Vagina (tissue), 2 donors: ENCODE measurements at regions not wholly inside any gene's neighbourhood (a gene's known extent, or its start where the extent isn't known, plus 50 kb on each side); places are given as distances from the start of the nearest gene placed in this dataset.

ENCODE experiments used
- DNase-seq, 2 donors: peaks; one replicate each; pipeline ENCODE4 v3.0.0-alpha.2; 2017; ENCODE audit errors: extremely low spot score in 2 of 2
- H3K27ac ChIP-seq: fragments of 200-600 bp; sonication (generic); one replicate; pipeline ENCODE4 v1.5.1; 2019
- H3K27me3 ChIP-seq: fragments of 200-600 bp; sonication (generic); one replicate; pipeline ENCODE4 v1.5.1; 2019
- H3K36me3 ChIP-seq, 2 donors: fragments of 200-600 bp; sonication (generic); one replicate each; pipeline ENCODE4 v1.5.1; 2017 to 2019
- H3K4me1 ChIP-seq: fragments of 200-600 bp; sonication (generic); one replicate; pipeline ENCODE4 v1.5.1; 2019
- H3K4me3 ChIP-seq, 2 donors: fragments of 200-600 bp; sonication (generic); 1 replicate in 1 of 2; 2 replicates in 1 of 2; pipeline ENCODE4 v1.5.1; 2016 to 2019
- H3K9me3 ChIP-seq: fragments of 200-600 bp; sonication (generic); one replicate; pipeline ENCODE4 v1.5.1; 2019
- CTCF ChIP-seq, 3 experiments: fragments of 450-650 bp in 2 of 3; fragments of 200-600 bp in 1 of 3; sonication (generic) in 1 of 3; IDR thresholded peaks; one replicate each; pipeline ENCODE4 v1.5.1; 2017 to 2019; ENCODE audit warnings: antibody characterized with exemption in 3 of 3, mild to moderate bottlenecking in 2 of 3, moderate library complexity in 2 of 3
- POLR2A ChIP-seq, 2 donors: fragments of 450-650 bp; IDR thresholded peaks; one replicate each; pipeline ENCODE4 v1.6.1; 2017; ENCODE audit warnings: antibody characterized with exemption in 2 of 2, mild to moderate bottlenecking in 2 of 2, moderate library complexity in 2 of 2
- POLR2AphosphoS5 ChIP-seq, 2 donors: sonication (generic); formaldehyde crosslinking; IDR thresholded peaks; one replicate each; pipeline ENCODE4 v1.9.0; 2017; ENCODE audit warnings: antibody characterized with exemption in 2 of 2, mild to moderate bottlenecking in 2 of 2, low read depth in 1 of 2; ENCODE audit not compliant: insufficient read depth in 1 of 2
- intact Hi-C: fragments of 100-400 bp; cut with DNase I; formaldehyde crosslinking; loops from one replicate; pipeline ENCODE4 v1.15.1; 2023

GRCh38 chr2:59312029-59312428 is 1070.9 kb upstream of the FANCL start:
- H3K4me1 ChIP-seq, result no peaks in the 10 kb centered on the region
- no peak overlapping the region for H3K27ac ChIP-seq
- H3K27me3 ChIP-seq, result no peaks in the 10 kb centered on the region
- H3K4me3 ChIP-seq, result no peak overlapping the region
- intact Hi-C loops, result no loop called here
- H3K9me3 ChIP-seq, result no peaks in the 10 kb centered on the region
- no peak for DNase-seq
- no peak for TF ChIP-seq POLR2AphosphoS5 (IDR thresholded peaks at IDR 0.05; ENCODE audit: insufficient read depth in 1 of 2, low read depth in 1 of 2)
- no peak for TF ChIP-seq CTCF (IDR thresholded peaks at IDR 0.05)
- TF ChIP-seq POLR2A (IDR thresholded peaks at IDR 0.05), result no peak
- H3K36me3 ChIP-seq, result no peaks in the 10 kb centered on the region

GRCh38 chr2:59308108-59308507 is 1067.0 kb upstream of the FANCL start:
- Histone ChIP-seq H3K27me3 (no peaks in the 10 kb centered on the region), H3K4me3 (no peak overlapping the region), H3K4me1 (no peaks in the 10 kb centered on the region), H3K9me3 (no peaks in the 10 kb centered on the region), H3K36me3 (no peaks in the 10 kb centered on the region), H3K27ac (no peak overlapping the region)
- intact Hi-C loops, result no loop called here
- TF ChIP-seq POLR2AphosphoS5 (IDR thresholded peaks at IDR 0.05; ENCODE audit: insufficient read depth in 1 of 2, low read depth in 1 of 2) (no peak), POLR2A (IDR thresholded peaks at IDR 0.05) (no peak), CTCF (IDR thresholded peaks at IDR 0.05) (no peak)
- no peak for DNase-seq

- no peaks in the 10 kb centered on the region for H3K4me1 ChIP-seq
- intact Hi-C loops, result no loop called here
- no peak overlapping the region for H3K4me3 ChIP-seq
- H3K27ac ChIP-seq, result no peak overlapping the region
- no peaks in the 10 kb centered on the region for H3K27me3 ChIP-seq
- DNase-seq, result no peak
- TF ChIP-seq CTCF (IDR thresholded peaks at IDR 0.05), result no peak
- no peak for TF ChIP-seq POLR2A (IDR thresholded peaks at IDR 0.05)
- TF ChIP-seq POLR2AphosphoS5 (IDR thresholded peaks at IDR 0.05; ENCODE audit: insufficient read depth in 1 of 2, low read depth in 1 of 2), result no peak
- no peaks in the 10 kb centered on the region for H3K9me3 ChIP-seq
- H3K36me3 ChIP-seq, result no peaks in the 10 kb centered on the region
These were observed 1066.1 kb upstream of the FANCL start for GRCh38 chr2:59307196-59307595.

GRCh38 chr2:59303272-59303671 is 1062.1 kb upstream of the FANCL start:
- TF ChIP-seq CTCF (IDR thresholded peaks at IDR 0.05) (no peak), POLR2A (IDR thresholded peaks at IDR 0.05) (no peak), POLR2AphosphoS5 (IDR thresholded peaks at IDR 0.05; ENCODE audit: insufficient read depth in 1 of 2, low read depth in 1 of 2) (no peak)
- no peak for DNase-seq
- Histone ChIP-seq H3K27ac (no peak overlapping the region), H3K27me3 (no peaks in the 10 kb centered on the region), H3K36me3 (no peaks in the 10 kb centered on the region), H3K4me1 (no peaks in the 10 kb centered on the region), H3K4me3 (no peak overlapping the region), H3K9me3 (no peaks in the 10 kb centered on the region)
- intact Hi-C loops, result no loop called here

- no peak for DNase-seq
- intact Hi-C loops, result no loop called here
- H3K9me3 ChIP-seq, result no peaks in the 10 kb centered on the region
- H3K4me3 ChIP-seq, result no peak overlapping the region
- no peaks in the 10 kb centered on the region for H3K27me3 ChIP-seq
- H3K27ac ChIP-seq, result no peak overlapping the region
- H3K36me3 ChIP-seq, result no peaks in the 10 kb centered on the region
- no peak for TF ChIP-seq POLR2A (IDR thresholded peaks at IDR 0.05)
- TF ChIP-seq POLR2AphosphoS5 (IDR thresholded peaks at IDR 0.05; ENCODE audit: insufficient read depth in 1 of 2, low read depth in 1 of 2), result no peak
- TF ChIP-seq CTCF (IDR thresholded peaks at IDR 0.05), result no peak
- H3K4me1 ChIP-seq, result no peaks in the 10 kb centered on the region
These were observed 1061.6 kb upstream of the FANCL start for GRCh38 chr2:59302683-59303082.
